ENCODE measurements at regions not wholly inside any gene's neighbourhood (a gene's known extent, or its start where the extent isn't known, plus 50 kb on each side); places are given as distances from the start of the nearest gene placed in this dataset.

- TF ChIP-seq POLR2A (IDR thresholded peaks at IDR 0.05; ENCODE audit: low read depth, low read length) (no peak), CTCF (IDR thresholded peaks at IDR 0.05; ENCODE audit: extremely low read depth in 1 of 2, insufficient read depth in 1 of 2, low read depth in 1 of 2, low read length in 2 of 2) (no peak), MAX (IDR thresholded peaks at IDR 0.05; ENCODE audit: insufficient read depth, insufficient read length) (no peak), POLR2AphosphoS5 (IDR thresholded peaks at IDR 0.05; ENCODE audit: insufficient read depth, low read depth, low read length) (no peak), MYC (IDR thresholded peaks at IDR 0.05; ENCODE audit: low read depth, low read length) (no peak), FOS (IDR thresholded peaks at IDR 0.05; ENCODE audit: borderline replicate concordance, insufficient read depth, low read length) (no peak), EZH2 (IDR thresholded peaks at IDR 0.05; ENCODE audit: borderline replicate concordance, low read depth, low read length, severe bottlenecking) (no peak)
These were observed 203.0 kb downstream of the TRIM29 start for GRCh38 chr11:119934866-119935265.

Data from endothelial cell of umbilical vein (primary cell).